ENCODE measurements at regions not wholly inside any gene's neighbourhood (a gene's known extent, or its start where the extent isn't known, plus 50 kb on each side); places are given as distances from the start of the nearest gene placed in this dataset.

DNA sequence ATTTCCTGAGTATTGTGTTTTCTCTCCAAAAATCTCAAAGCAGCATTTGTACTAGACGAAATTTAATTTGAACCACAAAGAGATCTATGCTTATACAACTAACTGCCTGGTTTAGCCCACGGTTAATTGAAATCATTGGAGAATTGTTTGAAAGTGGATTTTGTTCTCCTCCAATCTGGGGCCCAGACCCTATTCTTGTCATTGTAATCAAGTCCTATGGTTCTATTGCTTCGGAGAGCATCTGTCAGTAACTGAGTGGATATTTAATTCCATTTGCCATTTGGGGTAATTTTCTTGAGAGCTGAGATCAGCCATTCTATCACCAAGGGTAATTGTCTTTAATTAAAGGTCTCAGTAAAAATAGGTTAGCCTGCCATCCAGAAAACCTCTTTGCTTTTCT, 117.0 kb upstream of the KCNG1 start:
- TF ChIP-seq, protein P1, sequence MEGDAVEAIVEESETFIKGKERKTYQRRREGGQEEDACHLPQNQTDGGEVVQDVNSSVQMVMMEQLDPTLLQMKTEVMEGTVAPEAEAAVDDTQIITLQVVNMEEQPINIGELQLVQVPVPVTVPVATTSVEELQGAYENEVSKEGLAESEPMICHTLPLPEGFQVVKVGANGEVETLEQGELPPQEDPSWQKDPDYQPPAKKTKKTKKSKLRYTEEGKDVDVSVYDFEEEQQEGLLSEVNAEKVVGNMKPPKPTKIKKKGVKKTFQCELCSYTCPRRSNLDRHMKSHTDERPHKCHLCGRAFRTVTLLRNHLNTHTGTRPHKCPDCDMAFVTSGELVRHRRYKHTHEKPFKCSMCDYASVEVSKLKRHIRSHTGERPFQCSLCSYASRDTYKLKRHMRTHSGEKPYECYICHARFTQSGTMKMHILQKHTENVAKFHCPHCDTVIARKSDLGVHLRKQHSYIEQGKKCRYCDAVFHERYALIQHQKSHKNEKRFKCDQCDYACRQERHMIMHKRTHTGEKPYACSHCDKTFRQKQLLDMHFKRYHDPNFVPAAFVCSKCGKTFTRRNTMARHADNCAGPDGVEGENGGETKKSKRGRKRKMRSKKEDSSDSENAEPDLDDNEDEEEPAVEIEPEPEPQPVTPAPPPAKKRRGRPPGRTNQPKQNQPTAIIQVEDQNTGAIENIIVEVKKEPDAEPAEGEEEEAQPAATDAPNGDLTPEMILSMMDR (IDR thresholded peaks at IDR 0.05), result no peak
- TF ChIP-seq POLR2A (IDR thresholded peaks at IDR 0.05), result no peak
